GM23338 (cell line): ENCODE measurements at regions not wholly inside any gene's neighbourhood (a gene's known extent, or its start where the extent isn't known, plus 50 kb on each side); places are given as distances from the start of the nearest gene placed in this dataset.
"Not testable (repeated sequence)": the region's sequence is repeated elsewhere in the genome, so short reads cannot be mapped to it uniquely, and the experiment has no call there.

Experiments used
- ATAC-seq: fragments of 200-7000 bp; cut with Tn5 transposase; 3 replicates; pipeline ENCODE4 v1.9.1; 2020
- DNase-seq: peaks from one replicate; pipeline ENCODE4 v3.0.0-alpha.2; 2015; ENCODE audit warnings: low spot score
- H2AFZ ChIP-seq: fragments of 200-600 bp; sonication (generic); 2 replicates; pipeline ENCODE4 v1.8.0; 2016; ENCODE audit warnings: antibody characterized with exemption, mild to moderate bottlenecking, moderate library complexity
- H3F3A ChIP-seq: fragments of 200-600 bp; sonication (generic); replicated peaks from 2 replicates; pipeline ENCODE4 v1.8.0; 2017; ENCODE audit warnings: antibody characterized with exemption, mixed run types, low read depth
- H3K27ac ChIP-seq: fragments of 200-600 bp; sonication (generic); 2 replicates; pipeline ENCODE4 v1.6.1; 2016; ENCODE audit warnings: low read depth
- H3K27me3 ChIP-seq: fragments of 200-600 bp; sonication (generic); 2 replicates; pipeline ENCODE4 v1.8.0; 2016; ENCODE audit warnings: mild to moderate bottlenecking, mixed run types, moderate library complexity; ENCODE audit not compliant: insufficient read depth
- H3K36me3 ChIP-seq: fragments of 200-600 bp; sonication (generic); 2 replicates; pipeline ENCODE4 v1.8.0; 2016; ENCODE audit warnings: mild to moderate bottlenecking; ENCODE audit not compliant: insufficient read depth
- H3K4me1 ChIP-seq: fragments of 200-600 bp; sonication (generic); 2 replicates; pipeline ENCODE4 v1.8.0; 2016; ENCODE audit warnings: mild to moderate bottlenecking, moderate library complexity; ENCODE audit not compliant: insufficient read depth
- H3K4me2 ChIP-seq: fragments of 200-600 bp; sonication (generic); 2 replicates; pipeline ENCODE4 v1.7.1; 2017; ENCODE audit warnings: mixed run types
- H3K4me3 ChIP-seq: fragments of 200-600 bp; sonication (generic); 2 replicates; pipeline ENCODE4 v1.6.1; 2016; ENCODE audit warnings: mixed run types
- H3K79me2 ChIP-seq: fragments of 200-600 bp; sonication (generic); replicated peaks from 2 replicates; pipeline ENCODE4 v1.8.0; 2017; ENCODE audit warnings: mild to moderate bottlenecking; ENCODE audit not compliant: insufficient read depth
- H3K9me2 ChIP-seq: fragments of 200-600 bp; sonication (generic); 2 replicates; pipeline ENCODE4 v1.8.0; 2017; ENCODE audit not compliant: insufficient read depth
- H4K20me1 ChIP-seq: fragments of 200-600 bp; sonication (generic); replicated peaks from 2 replicates; pipeline ENCODE4 v1.8.0; 2017; ENCODE audit warnings: mild to moderate bottlenecking; ENCODE audit not compliant: insufficient read depth
- H3K27ac Mint-ChIP-seq: 2 replicates; pipeline ENCODE4 v1.8.0; 2020; ENCODE audit warnings: inconsistent platforms, mild to moderate bottlenecking, moderate library complexity, mixed read lengths
- H3K27me3 Mint-ChIP-seq: 3 replicates; pipeline ENCODE4 v1.8.0; 2022; ENCODE audit warnings: low read depth, mild to moderate bottlenecking, moderate library complexity, mixed read lengths, inconsistent platforms; ENCODE audit not compliant: insufficient read depth, poor library complexity
- H3K36me3 Mint-ChIP-seq: 3 replicates; pipeline ENCODE4 v1.8.0; 2021; ENCODE audit warnings: low read depth, mild to moderate bottlenecking, inconsistent platforms, moderate library complexity, mixed read lengths
- H3K4me1 Mint-ChIP-seq: 3 replicates; pipeline ENCODE4 v1.8.0; 2020; ENCODE audit warnings: mild to moderate bottlenecking, inconsistent platforms, mixed read lengths
- H3K4me3 Mint-ChIP-seq: 3 replicates; pipeline ENCODE4 v1.8.0; 2021; ENCODE audit warnings: moderate library complexity, mild to moderate bottlenecking, inconsistent platforms, mixed read lengths
- H3K9me3 Mint-ChIP-seq: 3 replicates; pipeline ENCODE4 v1.8.0; 2020; ENCODE audit warnings: moderate library complexity, mild to moderate bottlenecking, inconsistent platforms, mixed read lengths

DNA sequence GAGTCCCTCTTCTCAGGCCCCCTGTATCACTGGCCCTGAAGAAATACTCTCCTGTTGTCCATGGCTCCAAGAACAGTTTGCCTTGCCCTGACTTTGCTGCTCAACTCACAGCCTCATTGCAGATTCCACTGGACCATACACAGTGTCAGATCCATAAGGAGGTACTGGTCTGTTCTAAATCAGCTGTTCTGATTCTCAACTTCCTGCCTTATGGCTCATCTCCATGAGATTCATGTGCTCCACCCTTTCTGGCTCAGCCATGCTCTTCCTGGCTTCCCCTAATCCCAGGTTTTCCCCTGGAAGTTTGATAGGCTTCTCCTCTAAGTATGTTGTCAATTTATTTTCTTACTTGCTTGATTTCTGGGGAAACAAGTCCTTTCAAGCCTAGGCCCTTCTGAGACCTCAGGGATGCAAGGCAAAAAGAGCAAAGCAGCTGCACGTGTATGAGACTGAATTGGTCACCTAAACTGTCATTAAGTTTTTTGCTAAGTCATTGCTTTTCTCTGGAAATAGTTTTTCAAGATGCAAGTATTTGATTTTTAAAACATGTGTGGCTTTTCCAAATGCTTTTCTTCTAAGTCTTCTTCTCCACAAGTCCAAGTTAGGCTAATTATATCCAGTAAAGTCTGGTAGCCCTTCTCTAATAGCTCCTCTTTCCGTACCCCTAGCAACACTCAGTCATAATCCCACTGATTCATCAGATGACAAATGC, 1288.5 kb downstream of the RPIA start:
- not testable (repeated sequence) for H3K4me1 ChIP-seq, H3K79me2 ChIP-seq, H3K4me2 ChIP-seq, H2AFZ ChIP-seq, H3K4me3 ChIP-seq, DNase-seq, H3K36me3 ChIP-seq, H3K9me2 ChIP-seq, H4K20me1 ChIP-seq, H3K27me3 Mint-ChIP-seq, H3K27ac ChIP-seq, H3K4me3 Mint-ChIP-seq, H3K27ac Mint-ChIP-seq, H3K4me1 Mint-ChIP-seq, ATAC-seq, H3F3A ChIP-seq, H3K27me3 ChIP-seq
- Mint-ChIP-seq H3K36me3 (peaks cover 11% of the 10 kb centered on the region; the same call in 2 of the 3 replicates), H3K9me3 (peaks cover 71% of the 10 kb centered on the region)

DNA sequence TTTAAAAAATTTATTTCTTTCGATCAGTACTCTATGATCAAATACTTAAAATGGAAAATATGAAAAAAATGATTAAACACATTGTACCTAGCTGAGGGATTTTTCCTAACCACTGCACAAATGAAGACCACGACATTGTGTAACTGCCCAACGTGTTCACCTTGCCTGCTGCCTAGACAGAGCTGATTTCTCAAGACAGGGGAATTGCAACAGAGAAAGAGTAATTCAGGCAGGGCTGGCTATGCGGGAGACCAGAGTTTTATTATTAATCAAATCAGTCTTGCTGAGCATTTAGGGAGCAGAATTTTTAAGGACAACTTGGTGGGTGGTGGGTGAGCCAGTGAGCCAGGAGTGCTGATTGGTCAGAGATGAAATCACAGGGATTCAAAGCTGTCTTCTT, 1290.8 kb downstream of the RPIA start:
- ATAC-seq, H3K79me2 ChIP-seq, H3K4me3 ChIP-seq, H3K27ac Mint-ChIP-seq, H3K27me3 ChIP-seq, H3K4me1 ChIP-seq, H3K27me3 Mint-ChIP-seq, H3K27ac ChIP-seq, DNase-seq, H4K20me1 ChIP-seq, H3F3A ChIP-seq, H2AFZ ChIP-seq, H3K4me3 Mint-ChIP-seq, H3K4me1 Mint-ChIP-seq, H3K36me3 ChIP-seq, H3K4me2 ChIP-seq, H3K9me2 ChIP-seq: not testable (repeated sequence)
- Mint-ChIP-seq H3K36me3 (peaks cover 11% of the 10 kb centered on the region; the same call in 2 of the 3 replicates), H3K9me3 (peaks cover 72% of the 10 kb centered on the region)

DNA sequence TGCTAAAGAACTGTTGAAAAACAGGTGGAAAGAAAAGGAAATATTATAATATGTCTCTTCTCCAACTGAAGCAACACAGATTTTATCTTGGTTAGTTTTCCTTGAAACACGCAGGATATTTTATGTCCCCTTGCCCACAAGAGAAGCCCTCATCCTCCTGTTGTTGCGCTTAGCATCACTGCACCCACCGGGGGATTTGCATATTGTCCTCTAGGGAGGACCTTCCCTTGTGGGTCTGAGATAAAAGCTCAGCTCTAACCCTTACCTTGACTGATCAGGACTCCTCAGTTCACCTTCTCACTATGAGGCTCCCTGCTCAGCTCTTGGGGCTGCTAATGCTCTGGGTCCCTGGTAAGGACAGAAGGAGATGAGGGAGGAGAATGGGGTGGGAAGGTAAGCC, 1294.2 kb downstream of the RPIA start:
- H3K27me3 ChIP-seq, H3K27ac Mint-ChIP-seq, H3K9me2 ChIP-seq, DNase-seq, H2AFZ ChIP-seq, H3K36me3 ChIP-seq, H3K4me1 ChIP-seq, H4K20me1 ChIP-seq, H3K79me2 ChIP-seq, H3K4me1 Mint-ChIP-seq, H3K27me3 Mint-ChIP-seq, H3F3A ChIP-seq, H3K27ac ChIP-seq, ATAC-seq, H3K4me2 ChIP-seq, H3K4me3 Mint-ChIP-seq, H3K4me3 ChIP-seq: not testable (repeated sequence)
- Mint-ChIP-seq H3K9me3 (peaks cover 73% of the 10 kb centered on the region), H3K36me3 (peaks cover 11% of the 10 kb centered on the region; the same call in 2 of the 3 replicates)

DNA sequence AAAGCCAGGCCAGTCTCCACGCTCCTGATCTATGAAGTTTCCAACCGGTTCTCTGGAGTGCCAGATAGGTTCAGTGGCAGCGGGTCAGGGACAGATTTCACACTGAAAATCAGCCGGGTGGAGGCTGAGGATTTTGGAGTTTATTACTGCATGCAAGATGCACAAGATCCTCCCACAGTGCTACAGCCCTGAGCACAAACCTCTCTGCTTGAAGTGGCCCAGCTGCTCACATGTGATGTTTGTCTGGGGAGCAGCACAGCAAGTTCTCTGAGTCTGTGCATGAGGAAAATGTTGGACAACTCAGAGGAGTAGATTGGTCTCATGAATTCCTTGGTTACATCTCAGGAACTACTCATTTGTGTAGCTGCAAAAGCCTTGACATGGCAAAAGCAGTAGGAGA, 1295.1 kb downstream of the RPIA start:
- H3K27ac Mint-ChIP-seq, H3K27me3 Mint-ChIP-seq, ATAC-seq, H3K36me3 ChIP-seq, DNase-seq, H3K9me2 ChIP-seq, H2AFZ ChIP-seq, H3K27ac ChIP-seq, H3K36me3 Mint-ChIP-seq, H3K4me1 ChIP-seq, H3K27me3 ChIP-seq, H3K4me2 ChIP-seq, H3K4me3 ChIP-seq, H3F3A ChIP-seq, H3K4me1 Mint-ChIP-seq, H3K79me2 ChIP-seq, H4K20me1 ChIP-seq, H3K4me3 Mint-ChIP-seq: not testable (repeated sequence)
- peaks cover 75% of the 10 kb centered on the region for H3K9me3 Mint-ChIP-seq

DNA sequence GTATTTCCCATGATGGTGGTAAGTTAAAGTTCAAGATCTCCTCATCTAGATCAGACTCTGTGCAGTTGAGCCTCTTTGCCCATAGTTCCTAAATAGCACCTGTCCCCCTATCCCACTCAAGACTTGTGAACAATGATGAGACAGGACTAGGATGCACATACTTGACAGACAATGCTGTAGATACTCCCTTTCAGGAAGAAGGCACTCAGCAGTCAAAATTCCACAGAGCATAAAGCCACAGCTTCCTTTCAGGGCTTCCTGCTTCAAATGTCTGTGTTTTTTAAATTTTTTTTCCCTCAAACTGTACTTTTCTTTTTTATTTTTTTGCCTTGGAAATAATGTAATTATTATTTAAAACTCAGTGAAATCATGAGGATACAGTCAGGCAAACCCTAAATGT, 1305.3 kb downstream of the RPIA start:
- not testable (repeated sequence) for H3K4me2 ChIP-seq, H3K36me3 ChIP-seq, H3K9me2 ChIP-seq, H4K20me1 ChIP-seq, H3K4me1 Mint-ChIP-seq, H3K4me3 ChIP-seq, H3K27ac ChIP-seq, H3K4me1 ChIP-seq, ATAC-seq, H3F3A ChIP-seq, H3K36me3 Mint-ChIP-seq, H2AFZ ChIP-seq, H3K4me3 Mint-ChIP-seq, H3K79me2 ChIP-seq, H3K27me3 Mint-ChIP-seq, H3K27me3 ChIP-seq, DNase-seq, H3K27ac Mint-ChIP-seq
- H3K9me3 Mint-ChIP-seq: peaks cover 59% of the 10 kb centered on the region

DNA sequence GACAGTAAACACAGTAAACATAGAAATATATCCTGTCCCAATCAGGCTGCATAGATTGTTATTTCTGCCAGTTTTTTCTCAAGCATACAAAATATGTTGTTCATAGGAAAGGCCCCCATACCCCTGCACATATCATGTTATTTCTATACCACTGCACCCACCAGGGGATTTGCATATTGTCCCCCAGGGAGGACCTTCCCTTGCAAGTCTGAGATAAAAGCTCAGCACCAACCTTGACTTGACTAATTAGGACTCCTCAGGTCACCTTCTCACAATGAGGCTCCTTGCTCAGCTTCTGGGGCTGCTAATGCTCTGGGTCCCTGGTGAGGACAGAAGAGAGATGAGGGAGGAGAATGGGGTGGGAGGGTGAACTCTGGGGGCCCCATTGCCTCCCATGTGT, 1313.1 kb downstream of the RPIA start:
- H3K9me2 ChIP-seq, ATAC-seq, H3K36me3 ChIP-seq, H3F3A ChIP-seq, H3K4me1 ChIP-seq, H3K4me1 Mint-ChIP-seq, H2AFZ ChIP-seq, H3K4me3 ChIP-seq, H3K27me3 ChIP-seq, H3K27me3 Mint-ChIP-seq, H4K20me1 ChIP-seq, H3K4me2 ChIP-seq, H3K36me3 Mint-ChIP-seq, H3K27ac Mint-ChIP-seq, H3K4me3 Mint-ChIP-seq, H3K27ac ChIP-seq, H3K79me2 ChIP-seq, DNase-seq: not testable (repeated sequence)
- peaks cover 45% of the 10 kb centered on the region for H3K9me3 Mint-ChIP-seq
